Nephron progenitor cell (in vitro differentiated cells): ENCODE measurements at regions not wholly inside any gene's neighbourhood (a gene's known extent, or its start where the extent isn't known, plus 50 kb on each side); places are given as distances from the start of the nearest gene placed in this dataset.

Experiments
- DNase-seq: peaks from one replicate; pipeline ENCODE4 v3.0.0; 2021
- H3K27ac Mint-ChIP-seq: 2 replicates; pipeline ENCODE4 v1.8.0; 2021; ENCODE audit warnings: mild to moderate bottlenecking, moderate library complexity, mixed read lengths
- H3K27me3 Mint-ChIP-seq: 2 replicates; pipeline ENCODE4 v1.8.0; 2021; ENCODE audit warnings: mild to moderate bottlenecking, low read depth, mixed read lengths; ENCODE audit not compliant: poor library complexity
- H3K36me3 Mint-ChIP-seq: 2 replicates; pipeline ENCODE4 v1.8.0; 2021; ENCODE audit warnings: low read depth, mixed read lengths
- H3K4me1 Mint-ChIP-seq: 2 replicates; pipeline ENCODE4 v1.8.0; 2021; ENCODE audit warnings: mixed read lengths
- H3K4me3 Mint-ChIP-seq: 2 replicates; pipeline ENCODE4 v1.8.0; 2021; ENCODE audit warnings: mild to moderate bottlenecking, moderate library complexity, mixed read lengths
- H3K9me3 Mint-ChIP-seq: 2 replicates; pipeline ENCODE4 v1.8.0; 2021; ENCODE audit warnings: mild to moderate bottlenecking, moderate library complexity, mixed read lengths
- TF ChIP-seq, protein P1 (sequence below): fragments of 200-600 bp; sonication (generic); IDR thresholded peaks from 2 replicates; pipeline ENCODE4 v1.5.0; 2021; ENCODE audit warnings: antibody characterized with exemption

DNA sequence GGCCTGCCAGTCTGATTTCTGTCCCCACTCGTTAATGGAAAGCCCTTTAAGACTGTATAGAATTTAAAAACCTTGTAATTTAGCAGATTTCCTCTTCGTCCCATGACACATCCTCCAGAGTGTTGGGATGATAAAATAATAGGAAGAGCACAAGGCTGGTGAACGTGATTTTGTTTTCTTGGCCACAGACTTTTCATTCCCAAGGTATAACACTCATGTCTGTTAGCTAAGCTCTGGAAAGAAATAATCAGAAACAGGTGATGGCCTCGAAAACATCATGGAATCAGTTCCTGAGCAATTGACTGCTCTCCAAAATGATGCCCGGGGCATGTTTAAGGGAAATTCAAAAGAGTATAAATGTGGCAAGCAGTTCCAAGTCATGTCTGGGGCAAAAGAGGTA is 337.8 kb upstream of the TCF4 start:
- TF ChIP-seq, protein P1, sequence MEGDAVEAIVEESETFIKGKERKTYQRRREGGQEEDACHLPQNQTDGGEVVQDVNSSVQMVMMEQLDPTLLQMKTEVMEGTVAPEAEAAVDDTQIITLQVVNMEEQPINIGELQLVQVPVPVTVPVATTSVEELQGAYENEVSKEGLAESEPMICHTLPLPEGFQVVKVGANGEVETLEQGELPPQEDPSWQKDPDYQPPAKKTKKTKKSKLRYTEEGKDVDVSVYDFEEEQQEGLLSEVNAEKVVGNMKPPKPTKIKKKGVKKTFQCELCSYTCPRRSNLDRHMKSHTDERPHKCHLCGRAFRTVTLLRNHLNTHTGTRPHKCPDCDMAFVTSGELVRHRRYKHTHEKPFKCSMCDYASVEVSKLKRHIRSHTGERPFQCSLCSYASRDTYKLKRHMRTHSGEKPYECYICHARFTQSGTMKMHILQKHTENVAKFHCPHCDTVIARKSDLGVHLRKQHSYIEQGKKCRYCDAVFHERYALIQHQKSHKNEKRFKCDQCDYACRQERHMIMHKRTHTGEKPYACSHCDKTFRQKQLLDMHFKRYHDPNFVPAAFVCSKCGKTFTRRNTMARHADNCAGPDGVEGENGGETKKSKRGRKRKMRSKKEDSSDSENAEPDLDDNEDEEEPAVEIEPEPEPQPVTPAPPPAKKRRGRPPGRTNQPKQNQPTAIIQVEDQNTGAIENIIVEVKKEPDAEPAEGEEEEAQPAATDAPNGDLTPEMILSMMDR = no peak
- Mint-ChIP-seq H3K4me3 (no peak overlapping the region), H3K9me3 (peaks cover 15% of the 10 kb centered on the region), H3K4me1 (no peaks in the 10 kb centered on the region), H3K36me3 (peaks cover 10% of the 10 kb centered on the region), H3K27ac (no peak overlapping the region), H3K27me3 (peaks cover 4% of the 10 kb centered on the region)
- DNase-seq = no peak

DNA sequence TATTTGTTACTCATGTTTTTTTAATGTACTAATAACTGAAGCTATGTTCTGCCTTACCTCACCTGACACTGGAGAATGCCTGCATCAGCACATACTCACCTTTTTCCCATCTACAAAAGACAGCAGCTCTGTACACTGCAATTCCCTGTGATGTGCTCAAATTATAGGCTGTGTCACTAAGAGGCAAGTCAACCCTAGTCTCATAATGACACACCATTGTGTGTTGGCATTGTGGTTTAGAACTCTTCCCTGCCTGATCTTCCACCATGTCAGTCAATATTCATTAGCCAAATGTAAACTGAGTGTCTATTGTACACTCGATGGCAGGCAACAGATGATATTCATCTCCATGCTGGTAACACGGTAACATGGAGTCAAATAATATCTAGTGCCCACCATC is 332.1 kb upstream of the TCF4 start:
- Mint-ChIP-seq H3K27ac (no peak overlapping the region), H3K36me3 (peaks cover 25% of the 10 kb centered on the region), H3K27me3 (peaks cover 4% of the 10 kb centered on the region), H3K4me3 (no peak overlapping the region), H3K4me1 (no peaks in the 10 kb centered on the region), H3K9me3 (peaks cover 34% of the 10 kb centered on the region)
- DNase-seq = no peak
- TF ChIP-seq, protein P1 = no peak

DNA sequence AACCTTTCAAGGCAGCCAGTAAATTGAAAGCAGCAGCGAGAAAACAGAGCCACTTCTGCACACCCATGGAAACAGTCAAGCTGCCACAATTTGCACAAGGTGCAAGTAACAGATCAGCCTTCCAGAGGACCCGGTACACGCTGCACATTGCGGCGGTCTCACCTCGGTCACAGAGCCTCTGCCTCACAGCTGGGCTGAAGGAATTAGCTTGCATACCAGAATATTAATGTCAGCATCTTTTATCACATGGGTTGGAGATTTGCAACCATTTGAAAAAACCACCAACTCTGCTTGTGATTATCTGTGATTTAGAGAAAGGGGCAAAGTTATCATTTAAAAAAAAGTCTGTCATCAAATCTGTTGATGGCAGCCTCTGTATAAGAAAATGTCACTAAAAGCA is 330.5 kb upstream of the TCF4 start:
- H3K4me1 Mint-ChIP-seq = no peaks in the 10 kb centered on the region

DNA sequence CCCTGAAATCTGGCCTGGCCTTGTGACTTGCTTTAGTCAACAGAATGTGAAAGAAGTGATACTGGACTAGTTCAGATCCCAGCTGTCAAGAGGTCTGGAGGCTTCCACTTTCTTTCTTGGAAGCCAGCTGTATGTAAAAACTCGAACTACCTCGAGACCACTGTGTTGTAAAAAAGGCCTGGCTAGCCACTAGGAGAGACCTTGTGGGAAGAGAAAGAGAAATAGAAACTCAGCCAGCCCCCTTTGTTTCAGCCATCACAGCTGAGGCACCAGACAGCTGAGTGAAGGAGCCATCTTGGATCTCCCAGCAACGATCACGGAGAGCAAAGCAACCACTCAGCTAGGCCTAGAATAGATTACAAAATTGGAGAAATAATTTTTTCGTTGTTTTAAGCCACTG is 324.9 kb upstream of the TCF4 start:
- peaks cover 25% of the 10 kb centered on the region for H3K9me3 Mint-ChIP-seq
- TF ChIP-seq, protein P1 = no peak
- peaks cover 21% of the 10 kb centered on the region for H3K36me3 Mint-ChIP-seq
- no peak for DNase-seq
- no peak overlapping the region for H3K27ac Mint-ChIP-seq
- H3K4me1 Mint-ChIP-seq = peaks cover 5% of the 10 kb centered on the region
- H3K4me3 Mint-ChIP-seq = no peak overlapping the region
- no peaks in the 10 kb centered on the region for H3K27me3 Mint-ChIP-seq

More for the DNA sequence above, 330.5 kb upstream of the TCF4 start:
- TF ChIP-seq, protein P1 = no peak
- no peak for DNase-seq
- peaks cover 31% of the 10 kb centered on the region for H3K9me3 Mint-ChIP-seq
- peaks cover 29% of the 10 kb centered on the region for H3K36me3 Mint-ChIP-seq
- H3K27ac Mint-ChIP-seq = no peak overlapping the region
- H3K4me3 Mint-ChIP-seq = no peak overlapping the region
- H3K27me3 Mint-ChIP-seq = peaks cover under 1% of the 10 kb centered on the region

DNA sequence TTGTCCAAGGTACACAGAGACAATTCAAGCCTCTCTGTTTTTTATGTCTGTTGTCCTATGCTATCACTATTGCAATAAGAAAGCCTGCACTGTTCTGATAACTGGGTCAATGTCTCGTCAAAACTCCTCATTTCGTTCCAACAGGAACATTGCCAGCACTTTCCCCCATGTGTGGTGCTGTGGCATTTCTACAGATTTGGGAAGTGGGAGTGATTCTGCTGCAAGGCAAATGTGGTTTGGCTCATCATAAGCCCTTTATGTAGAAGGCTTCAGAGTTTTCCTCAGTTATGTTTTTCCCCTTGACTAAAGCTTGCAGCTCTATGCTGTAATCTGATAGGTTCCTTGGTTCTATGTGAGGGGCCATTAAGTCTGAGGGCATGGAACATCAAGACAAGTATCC is 324.1 kb upstream of the TCF4 start:
- Mint-ChIP-seq H3K9me3 (peaks cover 19% of the 10 kb centered on the region), H3K36me3 (peaks cover 14% of the 10 kb centered on the region), H3K4me3 (no peak overlapping the region), H3K27ac (no peak overlapping the region), H3K4me1 (peaks cover 5% of the 10 kb centered on the region), H3K27me3 (peaks cover under 1% of the 10 kb centered on the region)
- TF ChIP-seq, protein P1 = no peak
- DNase-seq = no peak

DNA sequence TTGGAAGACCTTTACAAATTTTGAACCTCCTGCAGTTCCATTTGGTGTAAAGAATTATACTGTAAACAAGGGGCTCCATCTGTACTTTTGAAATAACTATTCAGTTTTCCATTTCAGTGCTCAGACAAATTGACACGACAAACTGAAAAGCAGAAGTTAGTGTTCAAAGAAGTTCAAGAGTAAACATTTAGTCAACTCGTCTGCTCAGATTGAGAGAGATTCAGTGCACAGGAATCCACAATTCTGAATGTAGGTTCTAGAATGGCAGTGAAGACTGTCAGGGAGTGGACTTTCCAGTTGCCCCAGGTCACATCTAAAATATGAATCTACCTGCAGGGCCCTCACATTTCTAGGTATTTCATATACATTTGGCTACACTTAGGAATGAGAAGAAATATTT is 322.3 kb upstream of the TCF4 start:
- Mint-ChIP-seq H3K4me1 (peaks cover 5% of the 10 kb centered on the region), H3K27ac (no peak overlapping the region), H3K36me3 (peaks cover 12% of the 10 kb centered on the region), H3K4me3 (no peak overlapping the region), H3K9me3 (peaks cover 7% of the 10 kb centered on the region), H3K27me3 (peaks cover 4% of the 10 kb centered on the region)
- no peak for DNase-seq
- TF ChIP-seq, protein P1 = no peak
